NCI-H2107 treated with DMSO at 0.1 percent for 48 hours (cell line): ENCODE measurements at regions not wholly inside any gene's neighbourhood (a gene's known extent, or its start where the extent isn't known, plus 50 kb on each side); places are given as distances from the start of the nearest gene placed in this dataset.
"Not testable (repeated sequence)": the region's sequence is repeated elsewhere in the genome, so short reads cannot be mapped to it uniquely, and the experiment has no call there.

ENCODE experiments used
- DNase-seq: peaks from one replicate; lab custom pipeline; 2025; ENCODE audit not compliant: unreplicated experiment; lab: John Stamatoyannopoulos, UW

- DNase-seq = no peak
These were observed 151.5 kb upstream of the C2CD4B start for GRCh38 chr15:62316413-62317060.

GRCh38 chr15:62320259-62320658 is 155.2 kb upstream of the C2CD4B start:
- DNase-seq = no peak

- no peak for DNase-seq
These were observed 158.3 kb upstream of the C2CD4B start for GRCh38 chr15:62323353-62323890.

GRCh38 chr15:62324382-62324781 is 159.3 kb upstream of the C2CD4B start:
- DNase-seq = no peak

GRCh38 chr15:62325597-62325996 is 160.5 kb upstream of the C2CD4B start:
- DNase-seq = no peak

GRCh38 chr15:62326460-62327011 is 161.5 kb upstream of the C2CD4B start:
- DNase-seq = no peak

- no peak for DNase-seq
These were observed 162.3 kb upstream of the C2CD4B start for GRCh38 chr15:62327406-62327805.

GRCh38 chr15:62332472-62332871 is 167.4 kb upstream of the C2CD4B start:
- not testable (repeated sequence) for DNase-seq

- no peak for DNase-seq
These were observed 169.5 kb upstream of the C2CD4B start for GRCh38 chr15:62334536-62334935.

- peak; percentile 14 for DNase-seq
These were observed 172.8 kb upstream of the C2CD4B start for GRCh38 chr15:62337934-62338333.

- no peak for DNase-seq
These were observed 173.4 kb upstream of the C2CD4B start for GRCh38 chr15:62338497-62338896.

GRCh38 chr15:62342959-62343358 is 177.9 kb upstream of the C2CD4B start:
- DNase-seq = no peak

GRCh38 chr15:62343397-62343796 is 178.3 kb upstream of the C2CD4B start:
- DNase-seq = no peak

GRCh38 chr15:62344806-62345539 is 179.9 kb upstream of the C2CD4B start:
- DNase-seq = peak; percentile 22

GRCh38 chr15:62346168-62346567 is 181.1 kb upstream of the C2CD4B start:
- no peak for DNase-seq

- DNase-seq = no peak
These were observed 183.0 kb upstream of the C2CD4B start for GRCh38 chr15:62348118-62348517.

- no peak for DNase-seq
These were observed 183.5 kb upstream of the C2CD4B start for GRCh38 chr15:62348623-62349022.

- DNase-seq = no peak
These were observed 187.7 kb upstream of the C2CD4B start for GRCh38 chr15:62352817-62353216.

GRCh38 chr15:62357431-62357830 is 192.3 kb upstream of the C2CD4B start:
- DNase-seq = no peak

- DNase-seq = no peak
These were observed 194.3 kb upstream of the C2CD4B start for GRCh38 chr15:62359416-62359815.

GRCh38 chr15:62360332-62361097 is 195.4 kb upstream of the C2CD4B start:
- peak; percentile 26 for DNase-seq
